HCT116 (cell line): ENCODE measurements at regions not wholly inside any gene's neighbourhood (a gene's known extent, or its start where the extent isn't known, plus 50 kb on each side); places are given as distances from the start of the nearest gene placed in this dataset.

Experiments used
- ATAC-seq: fragments of 200-7000 bp; cut with Tn5 transposase; 2 replicates; pipeline ENCODE4 v1.9.1; 2020; ENCODE audit warnings: mild to moderate bottlenecking, moderate library complexity
- BruUV-seq: library from RNA; stranded (reverse); fragments of 400-500 nt; replicated peaks from 2 replicates; lab custom pipeline; 2021; lab: Mats Ljungman, UMichigan
- CTCF ChIA-PET: fragments of 300-600 bp; sonication (Branson Sonifier 250); formaldehyde crosslinking; loops from one replicate; lab custom pipeline; 2021; ENCODE audit warnings: antibody characterized with exemption; lab: Charles Lee
- POLR2A ChIA-PET: fragments of 300-600, 350-600 bp; sonication (Branson Sonifier 250); formaldehyde crosslinking; loops from one replicate; lab custom pipeline; 2021; ENCODE audit warnings: antibody characterized with exemption; lab: Charles Lee
- RAD21 ChIA-PET, 2 experiments: fragments of 300-600 bp; sonication (Branson Sonifier 250); formaldehyde crosslinking; loops; one replicate each; lab custom pipeline; 2023; ENCODE audit warnings: low total read pairs in 2 of 2; ENCODE audit not compliant: uncharacterized antibody in 2 of 2, unreplicated experiment in 2 of 2, low non-redundant PET in 1 of 2; lab: Charles Lee
- DNase-seq: peaks from one replicate; pipeline ENCODE4 v3.0.0-alpha.2; 2010; ENCODE audit warnings: low read depth, low spot score
- H2AFZ ChIP-seq: fragments of 200-600 bp; shearing (Covaris generic), sonication (generic); 2 replicates; pipeline ENCODE4 v1.6.1; 2017; ENCODE audit warnings: low read depth, mixed run types, mixed read lengths, antibody characterized with exemption, low read length; ENCODE audit not compliant: poor library complexity, severe bottlenecking
- H3K27ac ChIP-seq: 2 replicates; pipeline ENCODE4 v1.5.1; 2012; ENCODE audit warnings: low read depth, low read length
- H3K27me3 ChIP-seq: fragments of 200-600 bp; sonication (generic); 2 replicates; pipeline ENCODE4 v1.6.1; 2016; ENCODE audit warnings: mixed run types, low read length, mixed read lengths; ENCODE audit not compliant: insufficient read depth
- H3K36me3 ChIP-seq, 2 experiments: fragments of 200-500 bp in 1 of 2; fragments of 200-600 bp in 1 of 2; sonication (Bioruptor generic) in 1 of 2; sonication (generic) in 1 of 2; 2 replicates each; pipeline versions ENCODE4 v1.5.1 to v1.6.1; 2014 to 2016; ENCODE audit warnings: low read length in 2 of 2, inconsistent platforms in 1 of 2, mixed read lengths in 1 of 2, mixed run types in 1 of 2; ENCODE audit not compliant: insufficient read depth in 2 of 2, control insufficient read depth in 1 of 2
- H3K4me1 ChIP-seq, 2 experiments: fragments of 200-600 bp in 1 of 2; sonication (generic) in 1 of 2; 2 replicates each; pipeline versions ENCODE4 v1.5.1 to v1.6.1; 2012 to 2017; ENCODE audit warnings: low read length in 2 of 2, inconsistent platforms in 1 of 2, mild to moderate bottlenecking in 1 of 2, mixed read lengths in 1 of 2, mixed run types in 1 of 2, moderate library complexity in 1 of 2; ENCODE audit not compliant: insufficient read depth in 2 of 2, control insufficient read depth in 1 of 2
- H3K4me2 ChIP-seq: fragments of 200-600 bp; sonication (generic); 2 replicates; pipeline ENCODE4 v1.6.1; 2017; ENCODE audit warnings: mixed run types, low read length, mixed read lengths
- H3K4me3 ChIP-seq, 2 experiments: fragments of 200-600 bp in 1 of 2; sonication (generic) in 1 of 2; replicated peaks in 1 of 2; 2 replicates each; pipeline ENCODE4 v1.5.1; 2011 to 2016; ENCODE audit warnings: low read length in 2 of 2, control low read depth in 1 of 2, low read depth in 1 of 2, mild to moderate bottlenecking in 1 of 2, mixed read lengths in 1 of 2, mixed run types in 1 of 2
- H3K79me2 ChIP-seq: fragments of 200-600 bp; sonication (generic); 2 replicates; pipeline ENCODE4 v1.6.1; 2017; ENCODE audit warnings: mild to moderate bottlenecking, mixed run types, low read length, moderate library complexity, mixed read lengths; ENCODE audit not compliant: insufficient read depth
- H3K9ac ChIP-seq: fragments of 200-600 bp; sonication (generic); 2 replicates; pipeline ENCODE4 v1.6.1; 2016; ENCODE audit warnings: low read length, mixed read lengths
- H3K9me2 ChIP-seq: fragments of 200-600 bp; sonication (generic), shearing (Covaris generic); 2 replicates; pipeline ENCODE4 v1.6.1; 2017; ENCODE audit warnings: mixed run types, mild to moderate bottlenecking, moderate library complexity; ENCODE audit not compliant: insufficient read depth
- H3K9me3 ChIP-seq, 2 experiments: fragments of 200-500 bp in 1 of 2; fragments of 200-600 bp in 1 of 2; sonication (Bioruptor generic) in 1 of 2; sonication (generic) in 1 of 2; 2 replicates each; pipeline ENCODE4 v1.6.1; 2014 to 2017; ENCODE audit warnings: low read length in 2 of 2, mixed read lengths in 2 of 2, inconsistent platforms in 1 of 2, low read depth in 1 of 2, mild to moderate bottlenecking in 1 of 2, mixed run types in 1 of 2, moderate library complexity in 1 of 2; ENCODE audit not compliant: control insufficient read depth in 1 of 2, insufficient read depth in 1 of 2
- H4K20me1 ChIP-seq: fragments of 200-600 bp; sonication (generic), shearing (Covaris generic); 2 replicates; pipeline ENCODE4 v1.6.1; 2017; ENCODE audit warnings: mixed run types, mild to moderate bottlenecking, moderate library complexity; ENCODE audit not compliant: insufficient read depth
- CBX3 ChIP-seq: IDR thresholded peaks from 2 replicates; pipeline ENCODE4 v1.6.1; 2012; ENCODE audit warnings: low read depth
- CEBPB ChIP-seq: IDR thresholded peaks from 2 replicates; pipeline ENCODE4 v1.6.1; 2012; ENCODE audit warnings: low read depth
- EGR1 ChIP-seq: IDR thresholded peaks from 2 replicates; pipeline ENCODE4 v1.6.1; 2012; ENCODE audit warnings: low read depth
- ELF1 ChIP-seq: IDR thresholded peaks from 2 replicates; pipeline ENCODE4 v1.6.1; 2012; ENCODE audit warnings: low read depth, borderline replicate concordance
- EZH2 ChIP-seq: fragments of 200-600 bp; sonication (generic); IDR thresholded peaks from 2 replicates; pipeline ENCODE4 v1.6.1; 2017; ENCODE audit warnings: antibody characterized with exemption, mixed run types
- EZH2phosphoT487 ChIP-seq: fragments of 200-600 bp; IDR thresholded peaks from 2 replicates; pipeline ENCODE4 v1.6.1; 2018; ENCODE audit warnings: antibody characterized with exemption, borderline replicate concordance
- JUND ChIP-seq: IDR thresholded peaks from 2 replicates; pipeline ENCODE4 v1.6.1; 2012
- SIN3A ChIP-seq: IDR thresholded peaks from 2 replicates; pipeline ENCODE4 v1.6.1; 2012; ENCODE audit warnings: low read depth
- SP1 ChIP-seq: IDR thresholded peaks from 2 replicates; pipeline ENCODE4 v1.6.1; 2012; ENCODE audit warnings: low read depth
- ZNF274 ChIP-seq: fragments of 200-500 bp; sonication (Bioruptor generic); IDR thresholded peaks from 2 replicates; pipeline ENCODE4 v1.6.1; 2014; ENCODE audit warnings: mild to moderate bottlenecking, low read depth, low read length, inconsistent platforms
- intact Hi-C: fragments of 100-400 bp; cut with micrococcal nuclease; formaldehyde crosslinking; loops from 2 replicates; pipeline ENCODE4 v1.10.0; 2022
- TF ChIP-seq, protein P1 (sequence below): IDR thresholded peaks from 2 replicates; pipeline ENCODE4 v1.6.1; 2012
- TF ChIP-seq, protein P2 (sequence below): IDR thresholded peaks from 2 replicates; pipeline ENCODE4 v1.6.1; 2012
- TF ChIP-seq, protein P3 (sequence below), 3 experiments: fragments of 200-600 bp in 1 of 3; sonication (generic) in 1 of 3; IDR thresholded peaks in 2 of 3; conservative IDR thresholded peaks in 1 of 3; 2 replicates each; pipeline ENCODE4 v1.5.1; 2012 to 2017; ENCODE audit warnings: low read depth in 2 of 3, low read length in 2 of 3, antibody characterized with exemption in 1 of 3, borderline replicate concordance in 1 of 3, control low read depth in 1 of 3, mild to moderate bottlenecking in 1 of 3, mixed read lengths in 1 of 3, mixed run types in 1 of 3, moderate library complexity in 1 of 3; ENCODE audit not compliant: insufficient read depth in 1 of 3
- TF ChIP-seq, protein P4 (sequence below): IDR thresholded peaks from 2 replicates; pipeline ENCODE4 v1.6.1; 2012; ENCODE audit warnings: low read depth

DNA sequence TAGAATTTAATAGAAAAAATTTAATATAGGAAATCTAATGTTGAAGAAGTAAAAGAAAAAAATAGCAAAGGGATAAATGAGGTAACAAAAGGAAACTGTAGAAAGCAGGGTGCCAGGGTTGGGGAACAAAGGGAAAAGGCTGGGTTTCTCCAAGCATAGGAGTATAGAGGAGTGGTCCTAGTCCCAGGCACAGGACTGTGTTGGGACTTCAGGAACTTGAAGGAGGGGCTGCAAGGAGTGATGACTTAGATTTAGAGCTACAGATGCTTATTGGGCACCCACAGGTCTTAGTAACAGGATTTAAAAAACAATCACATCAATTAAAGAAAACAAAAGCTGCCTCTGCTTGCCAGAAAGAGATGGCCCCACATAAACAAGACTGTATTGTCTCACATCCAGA lies 396.5 kb upstream of the TNC start:
- Histone ChIP-seq H3K4me1 (no peaks in the 10 kb centered on the region), H3K79me2 (no peaks in the 10 kb centered on the region), H3K9me3 (no peaks in the 10 kb centered on the region), H2AFZ (no peak overlapping the region)
- TF ChIP-seq JUND (no peak), ELF1 (no peak), EGR1 (no peak), EZH2 (no peak), EZH2phosphoT487 (no peak)
- TF ChIP-seq, protein P1, sequence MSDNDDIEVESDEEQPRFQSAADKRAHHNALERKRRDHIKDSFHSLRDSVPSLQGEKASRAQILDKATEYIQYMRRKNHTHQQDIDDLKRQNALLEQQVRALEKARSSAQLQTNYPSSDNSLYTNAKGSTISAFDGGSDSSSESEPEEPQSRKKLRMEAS = no peak
- TF ChIP-seq, protein P2, sequence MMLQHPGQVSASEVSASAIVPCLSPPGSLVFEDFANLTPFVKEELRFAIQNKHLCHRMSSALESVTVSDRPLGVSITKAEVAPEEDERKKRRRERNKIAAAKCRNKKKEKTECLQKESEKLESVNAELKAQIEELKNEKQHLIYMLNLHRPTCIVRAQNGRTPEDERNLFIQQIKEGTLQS = no peak
- TF ChIP-seq, all 23 proteins: peak for 0
- Histone ChIP-seq H3K4me2 (no peak overlapping the region), H4K20me1 (no peaks in the 10 kb centered on the region), H3K9me2 (no peaks in the 10 kb centered on the region), H3K4me3 (no peak overlapping the region), H3K27me3 (no peaks in the 10 kb centered on the region), H3K9ac (no peak overlapping the region), H3K36me3 (no peaks in the 10 kb centered on the region), H3K27ac (no peak overlapping the region)
- ChIA-PET RAD21 (no interaction called here), POLR2A (no interaction called here), CTCF (no interaction called here)
- no TSS peak for BruUV-seq
- DNase-seq = no peak
- intact Hi-C loops = no loop called here
- no peak for ATAC-seq

DNA sequence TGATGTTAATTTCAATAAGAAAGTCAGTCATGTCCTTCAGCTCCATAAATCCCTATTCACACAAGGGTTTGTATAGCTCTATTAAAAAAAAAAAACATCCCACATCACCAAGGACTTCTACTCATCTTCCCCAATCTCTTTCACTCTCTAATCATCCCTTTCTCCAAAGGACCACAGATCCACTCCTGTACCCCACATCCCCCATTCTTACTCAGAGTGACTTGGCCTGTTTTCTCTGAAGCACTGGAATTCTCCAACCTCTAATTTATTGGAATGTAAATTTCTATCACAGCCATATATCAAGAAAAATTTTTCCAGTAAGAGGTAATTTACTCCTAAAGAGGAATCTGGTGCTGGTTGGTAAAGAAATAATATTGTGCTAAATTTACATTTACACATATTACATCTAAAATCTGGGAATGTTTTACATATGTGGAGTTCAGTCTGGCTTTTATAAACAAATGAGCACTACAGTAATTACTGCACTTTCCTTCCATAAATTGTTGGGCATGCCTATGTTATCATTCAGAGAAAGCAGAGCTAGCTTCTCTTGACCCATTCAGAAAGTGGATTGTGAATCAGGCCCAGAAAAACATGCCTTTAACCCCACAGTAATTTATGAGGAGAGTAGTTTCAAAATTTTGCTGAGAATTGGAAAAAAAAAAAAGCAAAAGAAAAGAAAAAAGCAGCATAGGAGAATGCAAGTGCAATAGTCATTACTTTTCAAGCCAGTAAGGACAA lies 399.5 kb upstream of the TNC start:
- Histone ChIP-seq H3K27ac (no peak overlapping the region), H3K9me2 (no peaks in the 10 kb centered on the region), H3K36me3 (no peaks in the 10 kb centered on the region), H3K4me2 (no peak overlapping the region), H3K79me2 (no peaks in the 10 kb centered on the region), H3K4me1 (no peaks in the 10 kb centered on the region), H3K27me3 (0 out of 2 replicates have a peak, but pooled peaks cover 1% of the 10 kb centered on the region), H3K9me3 (no peaks in the 10 kb centered on the region), H2AFZ (no peak overlapping the region), H4K20me1 (no peaks in the 10 kb centered on the region), H3K4me3 (no peak overlapping the region), H3K9ac (no peak overlapping the region)
- ATAC-seq = no peak
- TF ChIP-seq, protein P2 = no peak
- no peak for TF ChIP-seq SIN3A
- TF ChIP-seq ZNF274 = no peak
- no peak for TF ChIP-seq ELF1
- no peak for TF ChIP-seq CEBPB
- TF ChIP-seq JUND = no peak
- TF ChIP-seq SP1 = no peak
- TF ChIP-seq, protein P3, sequence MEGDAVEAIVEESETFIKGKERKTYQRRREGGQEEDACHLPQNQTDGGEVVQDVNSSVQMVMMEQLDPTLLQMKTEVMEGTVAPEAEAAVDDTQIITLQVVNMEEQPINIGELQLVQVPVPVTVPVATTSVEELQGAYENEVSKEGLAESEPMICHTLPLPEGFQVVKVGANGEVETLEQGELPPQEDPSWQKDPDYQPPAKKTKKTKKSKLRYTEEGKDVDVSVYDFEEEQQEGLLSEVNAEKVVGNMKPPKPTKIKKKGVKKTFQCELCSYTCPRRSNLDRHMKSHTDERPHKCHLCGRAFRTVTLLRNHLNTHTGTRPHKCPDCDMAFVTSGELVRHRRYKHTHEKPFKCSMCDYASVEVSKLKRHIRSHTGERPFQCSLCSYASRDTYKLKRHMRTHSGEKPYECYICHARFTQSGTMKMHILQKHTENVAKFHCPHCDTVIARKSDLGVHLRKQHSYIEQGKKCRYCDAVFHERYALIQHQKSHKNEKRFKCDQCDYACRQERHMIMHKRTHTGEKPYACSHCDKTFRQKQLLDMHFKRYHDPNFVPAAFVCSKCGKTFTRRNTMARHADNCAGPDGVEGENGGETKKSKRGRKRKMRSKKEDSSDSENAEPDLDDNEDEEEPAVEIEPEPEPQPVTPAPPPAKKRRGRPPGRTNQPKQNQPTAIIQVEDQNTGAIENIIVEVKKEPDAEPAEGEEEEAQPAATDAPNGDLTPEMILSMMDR (IDR thresholded peaks at IDR 0.05 in 2 of 3, conservative IDR thresholded peaks at IDR 0.05 in 1 of 3; ENCODE audit: borderline replicate concordance in 1 of 3, insufficient read depth in 1 of 3, low read depth in 2 of 3, low read length in 2 of 3) = no peak
- TF ChIP-seq, protein P4, sequence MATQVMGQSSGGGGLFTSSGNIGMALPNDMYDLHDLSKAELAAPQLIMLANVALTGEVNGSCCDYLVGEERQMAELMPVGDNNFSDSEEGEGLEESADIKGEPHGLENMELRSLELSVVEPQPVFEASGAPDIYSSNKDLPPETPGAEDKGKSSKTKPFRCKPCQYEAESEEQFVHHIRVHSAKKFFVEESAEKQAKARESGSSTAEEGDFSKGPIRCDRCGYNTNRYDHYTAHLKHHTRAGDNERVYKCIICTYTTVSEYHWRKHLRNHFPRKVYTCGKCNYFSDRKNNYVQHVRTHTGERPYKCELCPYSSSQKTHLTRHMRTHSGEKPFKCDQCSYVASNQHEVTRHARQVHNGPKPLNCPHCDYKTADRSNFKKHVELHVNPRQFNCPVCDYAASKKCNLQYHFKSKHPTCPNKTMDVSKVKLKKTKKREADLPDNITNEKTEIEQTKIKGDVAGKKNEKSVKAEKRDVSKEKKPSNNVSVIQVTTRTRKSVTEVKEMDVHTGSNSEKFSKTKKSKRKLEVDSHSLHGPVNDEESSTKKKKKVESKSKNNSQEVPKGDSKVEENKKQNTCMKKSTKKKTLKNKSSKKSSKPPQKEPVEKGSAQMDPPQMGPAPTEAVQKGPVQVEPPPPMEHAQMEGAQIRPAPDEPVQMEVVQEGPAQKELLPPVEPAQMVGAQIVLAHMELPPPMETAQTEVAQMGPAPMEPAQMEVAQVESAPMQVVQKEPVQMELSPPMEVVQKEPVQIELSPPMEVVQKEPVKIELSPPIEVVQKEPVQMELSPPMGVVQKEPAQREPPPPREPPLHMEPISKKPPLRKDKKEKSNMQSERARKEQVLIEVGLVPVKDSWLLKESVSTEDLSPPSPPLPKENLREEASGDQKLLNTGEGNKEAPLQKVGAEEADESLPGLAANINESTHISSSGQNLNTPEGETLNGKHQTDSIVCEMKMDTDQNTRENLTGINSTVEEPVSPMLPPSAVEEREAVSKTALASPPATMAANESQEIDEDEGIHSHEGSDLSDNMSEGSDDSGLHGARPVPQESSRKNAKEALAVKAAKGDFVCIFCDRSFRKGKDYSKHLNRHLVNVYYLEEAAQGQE = no peak
- TF ChIP-seq CBX3 = no peak
- TF ChIP-seq EZH2 = no peak
- no TSS peak for BruUV-seq
- intact Hi-C loops = no loop called here
- DNase-seq = no peak
- ChIA-PET RAD21 (no interaction called here), CTCF (no interaction called here), POLR2A (no interaction called here)
